KMS-11 (cell line): ENCODE measurements at regions not wholly inside any gene's neighbourhood (a gene's known extent, or its start where the extent isn't known, plus 50 kb on each side); places are given as distances from the start of the nearest gene placed in this dataset.

ENCODE experiments used
- H2AFZ ChIP-seq: fragments of 200-600 bp; sonication (generic); 2 replicates; pipeline ENCODE4 v1.6.1; 2016; ENCODE audit warnings: antibody characterized with exemption, mixed run types, low read depth
- H3K27ac ChIP-seq: fragments of 200-600 bp; sonication (generic); 2 replicates; pipeline ENCODE4 v1.6.1; 2016; ENCODE audit warnings: mild to moderate bottlenecking, mixed run types
- H3K27me3 ChIP-seq: fragments of 200-600 bp; sonication (generic); 2 replicates; pipeline ENCODE4 v1.6.1; 2017; ENCODE audit warnings: mild to moderate bottlenecking, low read depth, mixed run types, moderate library complexity; ENCODE audit not compliant: insufficient read depth
- H3K36me3 ChIP-seq: fragments of 200-600 bp; sonication (generic); 2 replicates; pipeline ENCODE4 v1.6.1; 2017; ENCODE audit warnings: mild to moderate bottlenecking, mixed run types; ENCODE audit not compliant: insufficient read depth
- H3K4me1 ChIP-seq: fragments of 200-600 bp; sonication (generic); 2 replicates; pipeline ENCODE4 v1.6.1; 2016; ENCODE audit warnings: mild to moderate bottlenecking, low read depth, mixed run types; ENCODE audit not compliant: poor library complexity, severe bottlenecking
- H3K4me2 ChIP-seq: fragments of 200-600 bp; sonication (generic); 2 replicates; pipeline ENCODE4 v1.7.0; 2016; ENCODE audit warnings: mild to moderate bottlenecking, mixed run types
- H3K4me3 ChIP-seq: fragments of 200-600 bp; sonication (generic); IDR thresholded peaks from 2 replicates; pipeline ENCODE4 v1.6.1; 2017; ENCODE audit warnings: low read depth, low read length, mixed read lengths; ENCODE audit not compliant: insufficient read depth
- H3K79me2 ChIP-seq: fragments of 200-600 bp; sonication (generic); 2 replicates; pipeline ENCODE4 v1.6.1; 2016; ENCODE audit warnings: low read depth, mixed run types; ENCODE audit not compliant: insufficient read depth
- H3K9ac ChIP-seq: fragments of 200-600 bp; sonication (generic); 2 replicates; pipeline ENCODE4 v1.6.1; 2016; ENCODE audit warnings: mild to moderate bottlenecking, mixed run types
- H4K20me1 ChIP-seq: fragments of 200-600 bp; sonication (generic); 2 replicates; pipeline ENCODE4 v1.6.1; 2016; ENCODE audit warnings: mild to moderate bottlenecking, mixed run types; ENCODE audit not compliant: insufficient read depth
- CTCF ChIP-seq: fragments of 200-600 bp; sonication (generic); conservative IDR thresholded peaks from 2 replicates; pipeline ENCODE4 v1.6.1; 2017; ENCODE audit warnings: low read depth, mild to moderate bottlenecking, antibody characterized with exemption, low read length, moderate library complexity, mixed read lengths

GRCh38 chr2:57902578-57902977 lies 144.0 kb upstream of the VRK2 start:
- no peak overlapping the region for H2AFZ ChIP-seq
- H3K4me2 ChIP-seq = no peak overlapping the region
- no peak overlapping the region for H3K4me3 ChIP-seq

GRCh38 chr2:57906152-57906732 lies 140.4 kb upstream of the VRK2 start:
- H3K79me2 ChIP-seq = no peaks in the 10 kb centered on the region
- H3K36me3 ChIP-seq = no peaks in the 10 kb centered on the region
- no peak overlapping the region for H3K9ac ChIP-seq
- no peak overlapping the region for H3K4me2 ChIP-seq
- no peak overlapping the region for H3K27ac ChIP-seq
- no peak overlapping the region for H2AFZ ChIP-seq
- H3K4me1 ChIP-seq = no peaks in the 10 kb centered on the region
- no peaks in the 10 kb centered on the region for H3K27me3 ChIP-seq
- H3K4me3 ChIP-seq = no peak overlapping the region
- peak; percentile 82 for TF ChIP-seq CTCF
- no peaks in the 10 kb centered on the region for H4K20me1 ChIP-seq

More at GRCh38 chr2:57902578-57902977, 144.0 kb upstream of the VRK2 start:
- no peaks in the 10 kb centered on the region for H3K36me3 ChIP-seq
- H3K27ac ChIP-seq = no peak overlapping the region
- no peaks in the 10 kb centered on the region for H3K79me2 ChIP-seq
- no peaks in the 10 kb centered on the region for H3K4me1 ChIP-seq
- TF ChIP-seq CTCF = no peak
- no peaks in the 10 kb centered on the region for H3K27me3 ChIP-seq
- no peak overlapping the region for H3K9ac ChIP-seq
- H4K20me1 ChIP-seq = no peaks in the 10 kb centered on the region

GRCh38 chr2:57907411-57907810 lies 139.2 kb upstream of the VRK2 start:
- TF ChIP-seq CTCF = no peak
- Histone ChIP-seq H3K4me2 (no peak overlapping the region), H4K20me1 (no peaks in the 10 kb centered on the region), H3K27ac (no peak overlapping the region), H2AFZ (no peak overlapping the region), H3K9ac (no peak overlapping the region), H3K4me3 (no peak overlapping the region), H3K79me2 (no peaks in the 10 kb centered on the region), H3K27me3 (no peaks in the 10 kb centered on the region), H3K36me3 (no peaks in the 10 kb centered on the region), H3K4me1 (no peaks in the 10 kb centered on the region)

- Histone ChIP-seq H3K9ac (no peak overlapping the region), H3K79me2 (no peaks in the 10 kb centered on the region), H4K20me1 (no peaks in the 10 kb centered on the region), H3K27me3 (no peaks in the 10 kb centered on the region), H3K4me3 (no peak overlapping the region), H2AFZ (no peak overlapping the region), H3K36me3 (no peaks in the 10 kb centered on the region), H3K4me1 (no peaks in the 10 kb centered on the region), H3K27ac (no peak overlapping the region), H3K4me2 (no peak overlapping the region)
- no peak for TF ChIP-seq CTCF
Observed at GRCh38 chr2:57908736-57909161, 137.9 kb upstream of the VRK2 start.
